GM21528 (cell line): ENCODE measurements at regions not wholly inside any gene's neighbourhood (a gene's known extent, or its start where the extent isn't known, plus 50 kb on each side); places are given as distances from the start of the nearest gene placed in this dataset.
A peak's percentile ranks its signal among the peaks of the same experiment; 100 is the strongest.
"Not testable (repeated sequence)": the region's sequence is repeated elsewhere in the genome, so short reads cannot be mapped to it uniquely, and the experiment has no call there.

Experiments used
- ATAC-seq: cut with Tn5 transposase; IDR thresholded peaks from one replicate; pipeline ENCODE4 v1.9.1; 2021; ENCODE audit warnings: mild to moderate bottlenecking, moderate library complexity; ENCODE audit not compliant: unreplicated experiment, low FRiP score

- no peak for ATAC-seq
Measured at GRCh38 chr6:95660544-95660943, 83.2 kb downstream of the MANEA start.

- ATAC-seq: no peak
Measured at GRCh38 chr6:95670011-95670463, 92.7 kb downstream of the MANEA start.

DNA sequence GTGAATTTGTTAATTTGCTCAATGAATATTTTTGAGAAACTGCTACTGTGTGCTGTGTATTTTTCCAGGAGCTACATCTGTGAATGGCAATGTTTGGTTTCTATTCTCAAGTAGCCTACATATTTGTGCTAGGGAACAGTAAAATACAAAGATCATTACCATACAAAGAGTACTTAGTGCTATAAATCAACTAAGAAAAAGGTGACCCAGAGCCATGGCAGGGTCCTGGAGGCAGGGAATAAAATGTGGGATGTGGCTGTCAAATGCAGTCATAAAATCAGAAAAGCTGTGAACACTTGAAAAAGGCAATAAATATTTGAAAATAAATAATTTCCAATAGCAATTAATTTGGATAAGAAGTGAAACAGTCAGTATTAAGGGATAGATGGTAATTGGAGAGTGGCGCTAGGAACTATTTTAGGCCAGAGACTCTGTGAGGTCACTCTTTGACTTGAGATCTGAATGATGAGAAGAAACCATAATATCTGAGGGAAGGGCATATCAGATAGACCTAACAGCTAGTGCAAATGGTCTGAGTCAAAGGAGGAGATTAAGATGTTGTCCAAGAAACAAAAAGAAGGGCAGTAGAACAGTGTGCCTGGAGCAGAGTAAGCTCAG is 98.8 kb downstream of the MANEA start:
- no peak for ATAC-seq

DNA sequence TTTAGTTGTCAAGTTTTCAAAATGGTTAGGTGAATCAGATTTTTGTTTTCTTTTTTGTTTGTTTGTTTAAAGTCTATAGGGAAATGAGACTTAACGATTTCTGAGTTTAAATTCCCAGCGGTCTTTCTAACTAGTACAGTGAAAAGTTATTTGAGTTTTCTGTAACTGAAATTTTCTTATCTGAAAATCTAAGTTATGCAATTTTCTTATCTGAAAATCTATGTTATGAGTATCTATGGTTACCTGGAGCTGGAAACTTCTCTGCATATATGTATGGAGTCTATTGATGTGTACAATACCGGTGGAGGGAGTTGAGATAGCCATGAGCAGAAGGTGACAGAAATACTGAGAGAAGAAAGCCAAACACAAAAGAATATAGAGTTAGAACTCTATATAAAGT is 102.6 kb downstream of the MANEA start:
- no peak for ATAC-seq

GRCh38 chr6:95681736-95682135 is 104.4 kb downstream of the MANEA start:
- ATAC-seq: no peak

GRCh38 chr6:95682476-95682875 is 105.1 kb downstream of the MANEA start:
- no peak for ATAC-seq

GRCh38 chr6:95685822-95686221 is 108.5 kb downstream of the MANEA start:
- ATAC-seq: no peak

GRCh38 chr6:95686272-95686671 is 108.9 kb downstream of the MANEA start:
- ATAC-seq: no peak

GRCh38 chr6:95686895-95687294 is 109.6 kb downstream of the MANEA start:
- no peak for ATAC-seq

DNA sequence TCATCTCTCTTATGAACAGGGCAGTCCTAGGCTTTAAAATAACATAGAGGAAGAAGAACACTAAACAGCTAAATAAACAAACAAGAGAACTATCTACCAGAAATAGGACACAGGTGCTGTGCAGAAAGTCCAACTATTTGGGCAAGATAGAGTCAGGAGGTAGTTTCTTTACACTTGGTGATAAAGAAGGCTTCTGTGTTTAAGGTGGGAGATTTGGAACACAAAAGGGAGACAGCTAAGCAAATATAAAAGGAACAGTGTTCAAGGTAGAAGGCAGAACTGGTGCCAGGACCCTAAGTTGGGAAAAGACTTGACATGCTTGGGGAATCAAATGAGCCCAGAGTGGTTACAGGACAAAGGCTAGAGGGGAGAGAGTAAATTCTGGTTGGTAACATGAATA is 110.5 kb downstream of the MANEA start:
- ATAC-seq: no peak

DNA sequence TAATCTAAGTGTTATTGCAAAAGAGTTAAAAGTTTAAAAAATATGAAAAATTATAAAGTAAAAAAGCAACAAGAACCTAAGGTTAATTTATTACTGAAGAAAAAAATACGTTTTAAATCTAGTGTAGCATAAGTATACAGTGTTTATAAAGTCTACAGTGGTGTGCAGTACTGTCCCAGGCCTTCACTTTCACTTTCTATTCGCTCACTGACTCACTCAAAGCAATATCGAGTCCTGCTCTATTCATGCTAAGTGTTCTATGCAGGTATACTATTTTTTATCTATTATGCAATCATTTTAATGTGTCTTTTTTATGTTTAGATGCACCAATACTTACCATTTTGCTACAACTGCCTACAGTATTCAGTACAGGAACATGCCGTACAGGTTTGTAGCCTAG is 113.0 kb downstream of the MANEA start:
- ATAC-seq: peak; percentile 56

- no peak for ATAC-seq
Measured at GRCh38 chr6:95693108-95693507, 115.8 kb downstream of the MANEA start.

- ATAC-seq: no peak
Measured at GRCh38 chr6:95698271-95698670, 120.9 kb downstream of the MANEA start.

DNA sequence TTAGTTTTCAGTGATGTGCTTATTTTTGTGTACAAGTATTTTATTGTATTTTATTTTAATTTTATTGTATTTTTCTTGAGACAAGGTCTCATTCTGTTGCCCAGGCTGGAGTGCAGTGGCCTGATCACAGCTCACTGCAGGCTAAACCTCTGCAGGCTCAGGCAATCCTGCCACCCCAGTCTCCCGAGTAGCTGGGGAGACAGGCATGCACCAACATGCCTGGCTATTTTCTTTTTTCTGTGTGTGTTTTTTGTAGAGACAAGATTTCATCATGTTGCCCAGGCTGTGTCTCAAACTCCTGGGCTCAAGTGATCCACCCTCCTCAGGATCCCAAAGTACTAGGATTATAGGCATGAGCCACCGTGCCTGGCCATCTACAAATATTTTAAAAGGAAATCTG is 146.3 kb downstream of the MANEA start:
- no peak for ATAC-seq

DNA sequence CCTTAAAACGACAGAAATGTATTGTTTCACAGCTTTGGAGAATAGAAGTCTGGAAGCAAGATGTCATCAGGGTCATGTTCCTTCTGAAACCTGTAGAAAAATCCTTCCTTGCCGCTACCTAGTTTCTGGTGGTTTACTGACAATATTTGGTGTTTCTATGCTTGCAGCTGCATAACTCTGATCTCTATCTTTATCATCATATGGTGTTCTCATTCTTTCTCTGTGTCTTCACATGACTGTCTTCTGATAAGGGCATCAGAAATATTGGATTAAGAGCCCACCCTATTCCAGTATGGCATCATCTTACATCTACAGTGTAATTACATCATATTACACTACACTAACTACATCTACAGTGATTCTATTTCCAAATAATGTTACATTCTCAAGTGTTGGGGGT is 148.0 kb downstream of the MANEA start:
- no peak for ATAC-seq

DNA sequence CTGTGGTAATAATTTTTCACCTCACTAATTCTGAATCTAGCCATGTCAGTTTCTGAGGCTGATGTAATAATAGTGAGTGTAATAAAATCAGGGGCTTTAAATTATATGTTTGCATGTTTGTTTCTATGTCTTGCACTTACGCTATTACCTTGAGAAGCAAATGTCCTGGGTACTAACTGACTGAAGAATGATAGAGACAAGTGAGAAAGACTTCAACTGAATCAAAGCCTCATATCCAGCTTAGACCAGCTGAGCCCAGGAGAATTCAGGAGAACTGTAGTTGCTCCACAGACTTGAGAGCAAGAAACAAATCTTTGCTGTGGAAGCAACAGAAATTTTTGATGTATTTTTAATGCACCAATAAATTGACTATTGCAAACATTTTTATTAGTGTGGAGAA is 162.8 kb downstream of the MANEA start:
- ATAC-seq: no peak

DNA sequence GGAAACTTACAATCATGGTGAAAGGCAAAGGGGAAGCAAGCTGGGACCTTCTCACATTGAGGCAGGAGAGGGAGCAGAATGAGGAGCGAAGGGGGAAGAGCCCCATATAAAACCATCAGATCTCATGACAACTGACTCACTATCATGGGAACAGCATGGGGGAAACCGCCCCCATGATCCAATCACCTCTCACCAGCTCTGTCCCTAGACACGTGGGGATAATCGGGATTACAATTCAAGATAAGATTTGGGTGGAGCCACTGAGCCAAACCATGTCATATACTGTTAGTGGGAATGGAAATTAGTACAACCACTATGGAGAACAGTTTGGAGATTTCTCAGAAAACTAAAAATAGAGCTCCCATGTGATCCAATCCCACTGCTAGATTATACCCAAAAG is 163.7 kb downstream of the MANEA start:
- no peak for ATAC-seq

DNA sequence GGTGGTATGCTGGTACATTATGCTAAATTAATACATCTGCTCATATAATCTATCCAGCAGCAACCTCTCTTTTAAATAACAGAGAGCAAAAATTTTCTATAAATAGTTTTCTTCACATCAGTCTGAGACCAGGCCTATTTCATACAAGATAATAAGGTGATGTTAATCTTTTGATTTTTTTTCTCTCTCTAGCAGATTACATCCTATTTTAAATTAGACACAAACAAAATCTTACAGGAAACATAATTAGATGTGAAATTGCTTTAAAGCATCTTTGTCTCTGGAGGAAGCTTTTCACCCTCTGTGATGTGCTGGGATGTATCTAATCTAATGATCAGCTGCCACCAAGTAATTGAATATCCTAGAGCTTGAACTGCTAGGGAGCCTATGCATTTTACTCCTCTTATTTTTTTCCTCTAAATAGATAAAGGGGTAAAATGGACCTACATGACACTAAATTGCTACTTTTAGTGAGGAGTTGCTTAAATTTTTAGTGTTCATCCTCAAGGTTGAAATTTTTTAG is 165.5 kb downstream of the MANEA start:
- ATAC-seq: no peak

GRCh38 chr6:95743591-95743990 is 166.3 kb downstream of the MANEA start:
- no peak for ATAC-seq

- not testable (repeated sequence) for ATAC-seq
Measured at GRCh38 chr6:95758236-95759069, 181.1 kb downstream of the MANEA start.

DNA sequence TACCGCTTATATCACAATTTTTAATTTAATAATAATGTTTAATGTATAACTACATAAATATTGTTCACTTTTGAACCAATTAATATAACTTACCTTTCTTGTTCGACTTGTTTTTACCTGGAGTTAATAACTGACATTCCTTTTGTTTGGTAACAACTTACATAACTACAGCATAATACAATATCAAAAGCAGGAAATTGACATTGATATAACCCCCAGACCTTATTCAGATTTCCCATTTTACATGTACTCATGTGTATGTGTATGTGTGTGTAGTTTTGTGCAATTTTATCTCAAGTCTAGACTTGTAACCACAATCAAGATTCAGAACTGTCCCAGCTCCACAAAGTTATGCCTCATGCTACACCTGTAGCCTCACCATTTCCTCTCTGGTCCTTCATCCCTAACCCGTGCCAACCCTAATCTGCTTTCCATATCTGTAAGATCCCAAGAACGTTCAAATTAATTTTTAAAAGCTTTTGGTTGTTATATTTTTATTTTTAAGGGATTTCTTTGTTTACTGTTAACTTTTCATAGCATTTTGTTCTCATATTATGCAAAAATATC is 190.6 kb downstream of the MANEA start:
- no peak for ATAC-seq

DNA sequence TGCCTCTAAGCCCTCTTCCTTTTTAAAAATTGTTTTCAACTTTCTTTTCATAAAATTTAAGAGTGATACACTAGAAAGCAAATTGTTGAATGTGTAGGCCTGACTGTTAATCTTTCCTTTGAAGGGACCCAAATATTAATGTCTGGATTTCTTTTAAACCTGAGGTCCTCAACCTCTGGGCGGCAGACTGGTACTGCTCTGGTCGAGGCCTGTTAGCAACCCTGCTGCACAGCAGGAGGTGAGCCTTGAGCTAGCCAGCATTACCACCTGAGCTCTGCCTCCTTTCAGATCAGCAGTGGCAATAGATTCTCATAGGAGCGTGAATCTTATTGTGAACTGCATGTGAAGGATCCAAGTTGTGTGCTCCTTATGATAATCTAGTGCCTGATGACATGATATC is 191.2 kb downstream of the MANEA start:
- ATAC-seq: no peak
